ENCODE measurements at regions not wholly inside any gene's neighbourhood (a gene's known extent, or its start where the extent isn't known, plus 50 kb on each side); places are given as distances from the start of the nearest gene placed in this dataset.

- Histone ChIP-seq H3K27me3 (ENCODE audit: insufficient read depth, low read length, poor library complexity) (no peaks in the 10 kb centered on the region), H3K23ac (ENCODE audit: low read length) (no peak overlapping the region), H2BK120ac (ENCODE audit: low read depth, low read length) (no peak overlapping the region), H3K79me2 (ENCODE audit: control insufficient read depth, insufficient read depth, low read length) (no peaks in the 10 kb centered on the region), H3K79me1 (ENCODE audit: low read length) (no peaks in the 10 kb centered on the region), H3K4me2 (ENCODE audit: low read length) (no peak overlapping the region), H3K4me1 (ENCODE audit: control insufficient read depth, low read depth, low read length) (no peaks in the 10 kb centered on the region), H2BK15ac (replicated peaks; ENCODE audit: low read depth) (no peak overlapping the region), H2AK5ac (ENCODE audit: low read length) (no peak overlapping the region), H3K36me3 (ENCODE audit: control insufficient read depth, insufficient read depth, low read length) (no peaks in the 10 kb centered on the region), H2BK5ac (ENCODE audit: low read length) (no peak overlapping the region), H4K8ac (ENCODE audit: low read depth, low read length) (peak overlapping the region; percentile 65), H3K4me3 (ENCODE audit: low read length) (no peak overlapping the region), H3K27ac (ENCODE audit: low read depth, low read length) (no peak overlapping the region), H3K18ac (ENCODE audit: low read length) (no peak overlapping the region), H3K9ac (ENCODE audit: low read length) (no peak overlapping the region), H4K5ac (ENCODE audit: low read length) (no peak overlapping the region), H3K56ac (ENCODE audit: low read length) (no peak overlapping the region), H3K4ac (ENCODE audit: low read depth, low read length) (no peak overlapping the region)
- no peak for DNase-seq
- WGBS (ENCODE audit: extremely low coverage, insufficient coverage, low lambda C conversion rate): no CpG with 5 or more reads among the region's 3 CpGs
These were observed 334.2 kb downstream of the NUP35 start for GRCh38 chr2:183458460-183458859.

- H3K27ac ChIP-seq (ENCODE audit: low read depth, low read length): no peak overlapping the region
- H3K4ac ChIP-seq (ENCODE audit: low read depth, low read length): no peak overlapping the region
- no peak overlapping the region for H3K4me2 ChIP-seq (ENCODE audit: low read length)
- no peaks in the 10 kb centered on the region for H3K79me2 ChIP-seq (ENCODE audit: control insufficient read depth, insufficient read depth, low read length)
- H3K4me1 ChIP-seq (ENCODE audit: control insufficient read depth, low read depth, low read length): no peaks in the 10 kb centered on the region
- no peak overlapping the region for H3K18ac ChIP-seq (ENCODE audit: low read length)
- H4K5ac ChIP-seq (ENCODE audit: low read length): no peak overlapping the region
- no peak overlapping the region for H2BK15ac ChIP-seq (replicated peaks; ENCODE audit: low read depth)
- no peaks in the 10 kb centered on the region for H3K27me3 ChIP-seq (ENCODE audit: insufficient read depth, low read length, poor library complexity)
- no peak for DNase-seq
- no peak overlapping the region for H3K4me3 ChIP-seq (ENCODE audit: low read length)
- H3K36me3 ChIP-seq (ENCODE audit: control insufficient read depth, insufficient read depth, low read length): no peaks in the 10 kb centered on the region
- WGBS (ENCODE audit: extremely low coverage, insufficient coverage, low lambda C conversion rate): no CpG with 5 or more reads among the region's 4 CpGs
- no peak overlapping the region for H2AK5ac ChIP-seq (ENCODE audit: low read length)
- no peak overlapping the region for H3K56ac ChIP-seq (ENCODE audit: low read length)
- H2BK120ac ChIP-seq (ENCODE audit: low read depth, low read length): no peak overlapping the region
- no peak overlapping the region for H4K8ac ChIP-seq (ENCODE audit: low read depth, low read length)
- H3K23ac ChIP-seq (ENCODE audit: low read length): no peak overlapping the region
- no peak overlapping the region for H3K9ac ChIP-seq (ENCODE audit: low read length)
- H3K79me1 ChIP-seq (ENCODE audit: low read length): no peaks in the 10 kb centered on the region
- no peak overlapping the region for H2BK5ac ChIP-seq (ENCODE audit: low read length)
These were observed 335.2 kb downstream of the NUP35 start for GRCh38 chr2:183459466-183459865.

GRCh38 chr2:183463821-183464220 lies 339.6 kb downstream of the NUP35 start:
- Histone ChIP-seq H3K23ac (ENCODE audit: low read length) (no peak overlapping the region), H2BK15ac (replicated peaks; ENCODE audit: low read depth) (no peak overlapping the region)

GRCh38 chr2:183465048-183465447 lies 340.8 kb downstream of the NUP35 start:
- Histone ChIP-seq H2BK120ac (ENCODE audit: low read depth, low read length) (no peak overlapping the region), H3K56ac (ENCODE audit: low read length) (no peak overlapping the region), H3K27me3 (ENCODE audit: insufficient read depth, low read length, poor library complexity) (no peaks in the 10 kb centered on the region), H3K23ac (ENCODE audit: low read length) (no peak overlapping the region), H4K8ac (ENCODE audit: low read depth, low read length) (no peak overlapping the region), H2BK15ac (replicated peaks; ENCODE audit: low read depth) (no peak overlapping the region), H3K4ac (ENCODE audit: low read depth, low read length) (no peak overlapping the region), H2AK5ac (ENCODE audit: low read length) (no peak overlapping the region), H3K9ac (ENCODE audit: low read length) (no peak overlapping the region), H3K79me1 (ENCODE audit: low read length) (no peaks in the 10 kb centered on the region), H3K27ac (ENCODE audit: low read depth, low read length) (no peak overlapping the region), H3K4me3 (ENCODE audit: low read length) (no peak overlapping the region), H4K5ac (ENCODE audit: low read length) (no peak overlapping the region), H2BK5ac (ENCODE audit: low read length) (no peak overlapping the region), H3K79me2 (ENCODE audit: control insufficient read depth, insufficient read depth, low read length) (no peaks in the 10 kb centered on the region), H3K18ac (ENCODE audit: low read length) (no peak overlapping the region), H3K36me3 (ENCODE audit: control insufficient read depth, insufficient read depth, low read length) (no peaks in the 10 kb centered on the region), H3K4me2 (ENCODE audit: low read length) (no peak overlapping the region), H3K4me1 (ENCODE audit: control insufficient read depth, low read depth, low read length) (no peaks in the 10 kb centered on the region)
- DNase-seq: no peak

More at GRCh38 chr2:183463821-183464220, 339.6 kb downstream of the NUP35 start:
- WGBS (ENCODE audit: extremely low coverage, insufficient coverage, low lambda C conversion rate): no CpG with 5 or more reads among the region's 1 CpG
- no peak overlapping the region for H3K18ac ChIP-seq (ENCODE audit: low read length)
- no peak overlapping the region for H2BK120ac ChIP-seq (ENCODE audit: low read depth, low read length)
- H4K5ac ChIP-seq (ENCODE audit: low read length): no peak overlapping the region
- H3K4me3 ChIP-seq (ENCODE audit: low read length): no peak overlapping the region
- H3K56ac ChIP-seq (ENCODE audit: low read length): no peak overlapping the region
- H3K4ac ChIP-seq (ENCODE audit: low read depth, low read length): no peak overlapping the region
- H3K4me2 ChIP-seq (ENCODE audit: low read length): no peak overlapping the region
- no peak overlapping the region for H3K27ac ChIP-seq (ENCODE audit: low read depth, low read length)
- H3K9ac ChIP-seq (ENCODE audit: low read length): no peak overlapping the region
- H3K27me3 ChIP-seq (ENCODE audit: insufficient read depth, low read length, poor library complexity): no peaks in the 10 kb centered on the region
- no peaks in the 10 kb centered on the region for H3K79me1 ChIP-seq (ENCODE audit: low read length)
- no peaks in the 10 kb centered on the region for H3K4me1 ChIP-seq (ENCODE audit: control insufficient read depth, low read depth, low read length)
- no peaks in the 10 kb centered on the region for H3K79me2 ChIP-seq (ENCODE audit: control insufficient read depth, insufficient read depth, low read length)
- H2AK5ac ChIP-seq (ENCODE audit: low read length): no peak overlapping the region
- DNase-seq: peak; percentile 17
- no peak overlapping the region for H4K8ac ChIP-seq (ENCODE audit: low read depth, low read length)
- H3K36me3 ChIP-seq (ENCODE audit: control insufficient read depth, insufficient read depth, low read length): no peaks in the 10 kb centered on the region
- H2BK5ac ChIP-seq (ENCODE audit: low read length): no peak overlapping the region

- no peaks in the 10 kb centered on the region for H3K36me3 ChIP-seq (ENCODE audit: control insufficient read depth, insufficient read depth, low read length)
- no peak overlapping the region for H2AK5ac ChIP-seq (ENCODE audit: low read length)
- H3K4me2 ChIP-seq (ENCODE audit: low read length): no peak overlapping the region
- no peaks in the 10 kb centered on the region for H3K79me1 ChIP-seq (ENCODE audit: low read length)
- H3K4ac ChIP-seq (ENCODE audit: low read depth, low read length): no peak overlapping the region
- H3K27ac ChIP-seq (ENCODE audit: low read depth, low read length): no peak overlapping the region
- no peak overlapping the region for H2BK5ac ChIP-seq (ENCODE audit: low read length)
- WGBS (ENCODE audit: extremely low coverage, insufficient coverage, low lambda C conversion rate): no CpG with 5 or more reads among the region's 10 CpGs
- no peak overlapping the region for H3K23ac ChIP-seq (ENCODE audit: low read length)
- H2BK15ac ChIP-seq (replicated peaks; ENCODE audit: low read depth): no peak overlapping the region
- no peak overlapping the region for H4K5ac ChIP-seq (ENCODE audit: low read length)
- H3K27me3 ChIP-seq (ENCODE audit: insufficient read depth, low read length, poor library complexity): no peaks in the 10 kb centered on the region
- no peak overlapping the region for H3K18ac ChIP-seq (ENCODE audit: low read length)
- H3K4me1 ChIP-seq (ENCODE audit: control insufficient read depth, low read depth, low read length): peaks cover 2% of the 10 kb centered on the region
- H3K56ac ChIP-seq (ENCODE audit: low read length): no peak overlapping the region
- no peaks in the 10 kb centered on the region for H3K79me2 ChIP-seq (ENCODE audit: control insufficient read depth, insufficient read depth, low read length)
- DNase-seq: peak; percentile 14
- H3K9ac ChIP-seq (ENCODE audit: low read length): no peak overlapping the region
- no peak overlapping the region for H2BK120ac ChIP-seq (ENCODE audit: low read depth, low read length)
- H3K4me3 ChIP-seq (ENCODE audit: low read length): no peak overlapping the region
- no peak overlapping the region for H4K8ac ChIP-seq (ENCODE audit: low read depth, low read length)
These were observed 350.9 kb downstream of the NUP35 start for GRCh38 chr2:183474912-183475695.

- no peak overlapping the region for H2AK5ac ChIP-seq (ENCODE audit: low read length)
- H3K4me3 ChIP-seq (ENCODE audit: low read length): no peak overlapping the region
- H3K23ac ChIP-seq (ENCODE audit: low read length): no peak overlapping the region
- H2BK15ac ChIP-seq (replicated peaks; ENCODE audit: low read depth): no peak overlapping the region
- no peak overlapping the region for H3K18ac ChIP-seq (ENCODE audit: low read length)
- H3K9ac ChIP-seq (ENCODE audit: low read length): no peak overlapping the region
- no peak overlapping the region for H2BK5ac ChIP-seq (ENCODE audit: low read length)
- H3K27ac ChIP-seq (ENCODE audit: low read depth, low read length): no peak overlapping the region
- no peak overlapping the region for H2BK120ac ChIP-seq (ENCODE audit: low read depth, low read length)
- H3K79me1 ChIP-seq (ENCODE audit: low read length): no peaks in the 10 kb centered on the region
- H3K4ac ChIP-seq (ENCODE audit: low read depth, low read length): no peak overlapping the region
- H4K8ac ChIP-seq (ENCODE audit: low read depth, low read length): no peak overlapping the region
- H3K27me3 ChIP-seq (ENCODE audit: insufficient read depth, low read length, poor library complexity): no peaks in the 10 kb centered on the region
- no peaks in the 10 kb centered on the region for H3K36me3 ChIP-seq (ENCODE audit: control insufficient read depth, insufficient read depth, low read length)
- H3K56ac ChIP-seq (ENCODE audit: low read length): no peak overlapping the region
- H3K4me1 ChIP-seq (ENCODE audit: control insufficient read depth, low read depth, low read length): peaks cover 2% of the 10 kb centered on the region
- H3K4me2 ChIP-seq (ENCODE audit: low read length): no peak overlapping the region
- H3K79me2 ChIP-seq (ENCODE audit: control insufficient read depth, insufficient read depth, low read length): no peaks in the 10 kb centered on the region
- no peak overlapping the region for H4K5ac ChIP-seq (ENCODE audit: low read length)
- no peak for DNase-seq
These were observed 352.2 kb downstream of the NUP35 start for GRCh38 chr2:183476490-183476889.

All from mesendoderm (in vitro differentiated cells).